Hepatocyte (in vitro differentiated cells): ENCODE measurements at regions not wholly inside any gene's neighbourhood (a gene's known extent, or its start where the extent isn't known, plus 50 kb on each side); places are given as distances from the start of the nearest gene placed in this dataset.

Experiments
- CTCF ChIP-seq: fragments of 200-600 bp; sonication (generic); IDR thresholded peaks from 2 replicates; pipeline ENCODE4 v1.5.1; 2016; ENCODE audit warnings: antibody characterized with exemption, mild to moderate bottlenecking; ENCODE audit not compliant: poor library complexity
- EZH2phosphoT487 ChIP-seq: fragments of 200-600 bp; sonication (generic); IDR thresholded peaks from one replicate; pipeline ENCODE4 v1.6.1; 2018; ENCODE audit warnings: antibody characterized with exemption, mild to moderate bottlenecking, low read depth, moderate library complexity; ENCODE audit not compliant: unreplicated experiment, severe bottlenecking

- TF ChIP-seq CTCF: no peak
- no peak for TF ChIP-seq EZH2phosphoT487
Observed at GRCh38 chr7:132051311-132051710, 494.9 kb upstream of the PODXL start.
